ENCODE measurements at regions not wholly inside any gene's neighbourhood (a gene's known extent, or its start where the extent isn't known, plus 50 kb on each side); places are given as distances from the start of the nearest gene placed in this dataset.

GRCh38 chr6:53744321-53744720 lies 50.5 kb upstream of the LRRC1 start:
- DNase-seq = no peak

GRCh38 chr6:53741034-53741823 lies 53.6 kb upstream of the LRRC1 start:
- peak; percentile 73 for DNase-seq

GRCh38 chr6:53737746-53738145 lies 57.1 kb upstream of the LRRC1 start:
- DNase-seq = no peak

DNA sequence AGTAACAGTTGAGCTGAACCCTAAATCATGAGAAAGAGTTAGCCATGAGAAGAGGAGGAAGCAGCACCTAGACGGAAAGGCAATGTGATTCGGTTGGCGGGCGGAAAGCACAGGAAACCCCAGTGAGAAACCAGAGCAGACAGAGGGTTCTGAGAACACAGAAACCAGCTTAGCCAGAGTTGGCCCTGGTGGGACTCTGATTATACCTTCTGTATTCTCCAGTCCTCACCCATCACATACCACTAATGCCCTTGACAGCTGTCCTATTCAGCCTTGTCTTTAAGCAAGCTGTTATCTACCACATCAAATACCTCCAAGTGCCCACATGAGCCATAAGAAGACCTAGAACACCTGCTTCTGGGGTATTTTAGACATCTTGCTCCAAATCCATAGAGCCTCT lies 58.9 kb upstream of the LRRC1 start:
- no peak for DNase-seq

DNA sequence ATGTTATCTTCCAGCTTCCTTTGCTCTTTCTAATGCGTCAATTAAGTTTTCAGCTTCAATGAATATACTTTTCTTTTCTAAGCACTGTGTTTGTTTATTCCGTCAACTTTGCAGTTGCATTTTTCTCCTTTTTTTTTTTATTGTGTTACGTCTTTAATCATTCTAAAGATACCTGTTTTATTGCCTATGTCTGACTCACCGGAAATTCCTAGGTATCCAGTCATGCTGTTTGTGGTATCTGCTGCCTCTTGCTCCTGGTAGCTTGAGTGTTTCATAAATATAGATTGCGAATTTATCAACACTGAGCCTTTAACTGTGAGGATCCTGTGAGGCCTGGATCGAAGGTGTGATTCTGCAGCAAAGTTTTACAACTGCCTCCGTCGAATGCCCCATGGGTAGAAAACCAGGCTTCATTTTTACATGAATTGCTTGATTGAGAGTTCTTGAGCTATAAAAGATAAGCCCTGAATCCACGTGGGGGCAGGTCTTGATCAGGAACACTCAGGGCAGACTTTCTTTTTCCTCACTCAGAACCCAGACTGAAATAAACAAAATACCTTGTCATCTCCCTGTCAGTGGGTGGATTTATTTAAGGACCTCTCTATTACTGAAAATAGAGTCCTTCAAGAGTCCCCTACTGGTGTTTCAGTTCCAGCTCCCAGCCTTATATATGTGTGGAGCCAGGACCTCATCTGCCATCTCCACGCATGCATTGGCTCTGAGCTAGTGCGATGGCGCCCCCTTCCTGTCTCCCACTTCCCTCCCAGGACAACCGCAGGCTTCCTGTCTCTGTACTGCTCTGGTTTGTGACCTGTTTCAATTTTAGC lies 60.1 kb upstream of the LRRC1 start:
- DNase-seq = peak; percentile 21

- no peak for DNase-seq
Observed at GRCh38 chr6:53731866-53732636, 62.8 kb upstream of the LRRC1 start.

GRCh38 chr6:53730767-53731166 lies 64.0 kb upstream of the LRRC1 start:
- DNase-seq = no peak

DNA sequence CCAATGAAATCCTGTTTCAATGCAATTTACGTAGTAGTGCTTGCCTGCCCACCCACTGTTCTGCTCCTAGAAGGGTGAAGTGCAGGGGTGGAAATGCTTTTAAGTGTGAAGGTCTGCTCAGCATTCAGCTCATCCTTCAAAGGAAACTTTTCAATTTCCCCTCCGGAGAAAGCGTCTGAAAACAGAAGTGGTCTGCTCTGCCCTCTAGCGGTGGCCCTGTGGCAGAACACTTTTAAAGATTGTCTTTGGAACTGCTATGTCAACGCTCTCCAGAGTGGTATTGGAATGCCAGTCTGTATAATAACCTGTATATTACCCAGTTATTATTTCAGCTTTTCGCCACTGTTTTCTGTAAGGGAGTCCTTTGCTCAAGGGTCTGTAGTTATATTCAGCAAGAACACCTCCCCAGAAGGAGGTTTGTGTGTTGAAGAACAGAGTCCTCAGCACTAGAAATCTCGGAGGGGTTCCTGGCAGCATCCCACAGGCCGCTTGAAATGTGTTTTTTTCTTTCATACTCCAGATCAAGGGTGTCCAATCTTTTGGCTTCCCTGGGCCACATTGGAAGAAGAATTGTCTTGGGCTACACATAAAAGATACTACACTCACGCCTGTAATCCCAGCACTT lies 63.1 kb upstream of the KLHL31 start:
- peak; percentile 53 for DNase-seq

- no peak for DNase-seq
Observed at GRCh38 chr6:53727748-53728147, 62.2 kb upstream of the KLHL31 start.

DNA sequence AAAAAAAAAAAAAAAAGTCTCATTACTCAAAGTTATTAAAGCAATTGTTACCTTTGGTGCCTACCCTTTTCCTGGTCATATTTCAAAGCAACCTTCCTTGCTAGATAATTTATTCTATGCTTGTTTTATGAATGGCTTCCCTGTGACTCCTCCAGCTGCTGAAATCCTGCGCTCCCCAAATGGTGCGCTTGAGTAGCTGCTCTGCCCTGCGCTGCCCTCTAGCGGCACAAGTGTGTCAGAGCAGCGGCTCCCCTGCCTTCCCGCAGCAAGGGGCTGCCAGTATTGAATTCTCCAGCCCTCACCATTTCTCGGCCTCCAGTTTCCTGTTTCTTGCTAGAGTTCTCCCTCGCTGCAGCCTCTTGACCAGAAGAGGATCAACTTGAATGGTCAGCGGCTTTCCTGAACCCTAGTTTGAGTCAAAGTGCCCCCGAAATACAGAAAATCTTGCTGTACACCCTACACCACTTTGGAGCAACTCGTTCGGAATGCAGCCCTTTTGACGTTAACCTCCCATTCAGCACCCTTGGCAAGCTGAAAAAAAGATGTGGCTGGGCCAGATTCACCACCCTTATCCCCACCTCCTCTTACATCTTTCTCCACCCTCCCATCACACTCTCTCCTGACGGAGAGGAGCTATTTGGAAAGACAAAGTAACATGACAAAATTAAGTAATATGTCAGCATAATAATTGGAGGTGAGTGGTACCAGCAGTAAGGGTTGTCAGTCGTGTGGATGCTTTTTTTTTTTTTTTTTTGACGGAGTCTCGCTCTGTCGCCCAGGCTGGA lies 60.4 kb upstream of the KLHL31 start:
- DNase-seq = peak; percentile 84

DNA sequence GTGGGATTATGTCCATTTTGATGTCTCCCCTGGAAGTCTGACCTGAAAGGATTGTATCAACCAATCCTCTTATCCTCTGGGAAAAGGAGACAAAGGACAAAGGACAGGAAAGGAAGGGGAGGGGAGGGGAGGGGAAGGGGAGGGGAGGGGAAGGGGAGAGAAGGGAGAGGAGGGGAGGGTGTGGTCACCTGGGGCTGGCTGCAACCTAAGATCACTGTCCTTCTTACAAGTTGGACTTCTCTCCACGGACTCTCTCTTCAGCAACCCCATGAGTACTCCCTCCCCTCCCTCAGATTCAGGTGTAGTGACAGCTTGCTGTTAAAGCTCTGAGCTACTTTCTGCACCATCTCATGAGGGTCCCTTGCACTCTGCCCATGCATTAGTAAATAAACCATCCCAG lies 58.9 kb upstream of the KLHL31 start:
- no peak for DNase-seq

GRCh38 chr6:53723331-53723730 lies 57.8 kb upstream of the KLHL31 start:
- no peak for DNase-seq

- no peak for DNase-seq
Observed at GRCh38 chr6:53721766-53722165, 56.2 kb upstream of the KLHL31 start.

- peak; percentile 71 for DNase-seq
Observed at GRCh38 chr6:53718597-53719460, 53.3 kb upstream of the KLHL31 start.

GRCh38 chr6:53717566-53717965 lies 52.0 kb upstream of the KLHL31 start:
- no peak for DNase-seq

DNA sequence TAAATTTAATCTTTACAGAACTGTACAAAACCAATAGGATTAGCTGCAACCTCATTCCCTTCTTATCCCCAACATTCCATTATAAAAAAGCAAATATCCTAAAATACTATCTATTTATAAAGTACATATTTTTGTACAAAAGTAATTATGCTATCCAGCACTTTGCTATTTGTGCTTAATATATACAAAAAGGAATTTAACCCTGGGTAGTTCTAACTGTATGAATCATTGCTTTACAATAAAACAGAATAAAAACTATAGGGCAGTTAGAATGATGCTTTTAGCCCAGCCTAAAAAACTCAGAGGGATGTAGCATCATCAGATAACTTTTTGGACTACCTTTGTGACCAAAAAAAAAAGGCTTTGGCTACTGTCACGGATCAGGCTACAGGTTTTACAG lies 49.9 kb upstream of the KLHL31 start:
- DNase-seq = no peak

Measured in suppressor macrophage treated with lipopolysaccharide for 4 hours (primary cell).